ENCODE measurements at regions not wholly inside any gene's neighbourhood (a gene's known extent, or its start where the extent isn't known, plus 50 kb on each side); places are given as distances from the start of the nearest gene placed in this dataset.

DNA sequence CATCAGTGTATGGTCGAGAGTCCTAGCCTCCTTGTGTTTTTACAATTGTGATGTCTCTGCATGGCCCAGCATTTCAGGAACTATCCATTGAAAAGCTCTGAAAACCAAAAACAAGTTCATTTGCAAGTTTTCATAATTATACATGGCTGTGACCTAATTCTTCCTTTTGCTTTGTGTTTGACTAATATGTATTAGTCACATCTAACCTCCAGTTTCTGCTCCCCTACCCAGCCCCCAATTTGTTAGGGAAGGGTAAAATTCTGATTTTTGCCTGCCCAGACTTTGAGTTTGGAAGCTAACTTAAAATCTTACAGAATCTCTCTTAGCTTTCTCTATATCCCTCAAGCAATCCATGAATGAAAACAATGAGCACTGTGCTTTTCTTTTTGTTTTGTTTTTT, 128.2 kb upstream of the SEMA6A start:
- TF ChIP-seq POLR2A (IDR thresholded peaks at IDR 0.05): no peak
- TF ChIP-seq, protein P1, sequence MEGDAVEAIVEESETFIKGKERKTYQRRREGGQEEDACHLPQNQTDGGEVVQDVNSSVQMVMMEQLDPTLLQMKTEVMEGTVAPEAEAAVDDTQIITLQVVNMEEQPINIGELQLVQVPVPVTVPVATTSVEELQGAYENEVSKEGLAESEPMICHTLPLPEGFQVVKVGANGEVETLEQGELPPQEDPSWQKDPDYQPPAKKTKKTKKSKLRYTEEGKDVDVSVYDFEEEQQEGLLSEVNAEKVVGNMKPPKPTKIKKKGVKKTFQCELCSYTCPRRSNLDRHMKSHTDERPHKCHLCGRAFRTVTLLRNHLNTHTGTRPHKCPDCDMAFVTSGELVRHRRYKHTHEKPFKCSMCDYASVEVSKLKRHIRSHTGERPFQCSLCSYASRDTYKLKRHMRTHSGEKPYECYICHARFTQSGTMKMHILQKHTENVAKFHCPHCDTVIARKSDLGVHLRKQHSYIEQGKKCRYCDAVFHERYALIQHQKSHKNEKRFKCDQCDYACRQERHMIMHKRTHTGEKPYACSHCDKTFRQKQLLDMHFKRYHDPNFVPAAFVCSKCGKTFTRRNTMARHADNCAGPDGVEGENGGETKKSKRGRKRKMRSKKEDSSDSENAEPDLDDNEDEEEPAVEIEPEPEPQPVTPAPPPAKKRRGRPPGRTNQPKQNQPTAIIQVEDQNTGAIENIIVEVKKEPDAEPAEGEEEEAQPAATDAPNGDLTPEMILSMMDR (IDR thresholded peaks at IDR 0.05): no peak

Data from thyroid gland (tissue), 4 donors.